ENCODE measurements at regions not wholly inside any gene's neighbourhood (a gene's known extent, or its start where the extent isn't known, plus 50 kb on each side); places are given as distances from the start of the nearest gene placed in this dataset.

- TF ChIP-seq POLR2AphosphoS5 (IDR thresholded peaks at IDR 0.05; ENCODE audit: low read depth, low read length) (no peak), SIN3A (IDR thresholded peaks at IDR 0.05; ENCODE audit: borderline replicate concordance, insufficient read depth, low read length) (no peak), REST (IDR thresholded peaks at IDR 0.05; ENCODE audit: insufficient read depth in 1 of 2, low read depth in 2 of 2, low read length in 2 of 2) (no peak), TAF1 (IDR thresholded peaks at IDR 0.05; ENCODE audit: borderline replicate concordance, insufficient read depth, low read length) (no peak)
Measured at GRCh38 chr22:27340047-27340446, 461.5 kb downstream of the MN1 start.

All from PFSK-1 (cell line).